K562 (cell line): ENCODE measurements at regions not wholly inside any gene's neighbourhood (a gene's known extent, or its start where the extent isn't known, plus 50 kb on each side); places are given as distances from the start of the nearest gene placed in this dataset.
A peak's percentile ranks its signal among the peaks of the same experiment; 100 is the strongest.

Experiments used
- BRD9 ChIP-seq: fragments of 450-650 bp; IDR thresholded peaks from 2 replicates; pipeline ENCODE4 v1.6.1; 2018; ENCODE audit warnings: low read depth; ENCODE audit not compliant: partially characterized antibody
- C11orf30 ChIP-seq: fragments of 450-650 bp; IDR thresholded peaks from 2 replicates; pipeline ENCODE4 v1.6.1; 2016; ENCODE audit warnings: low read depth, mild to moderate bottlenecking
- CBX5 ChIP-seq: IDR thresholded peaks from 2 replicates; pipeline ENCODE4 v1.6.1; 2014; ENCODE audit warnings: low read depth, borderline replicate concordance
- CEBPG ChIP-seq, 3 experiments: fragments of 200-800 bp in 1 of 3; sonication (Bioruptor generic) in 1 of 3; sonication (generic) in 1 of 3; formaldehyde crosslinking in 1 of 3; IDR thresholded peaks in 2 of 3; conservative IDR thresholded peaks in 1 of 3; 2 replicates each; pipeline versions ENCODE4 v1.6.1 to v1.8.0; 2016 to 2022; ENCODE audit warnings: missing compliant biosample characterization in 2 of 3, missing genetic modification characterization in 2 of 3, mild to moderate bottlenecking in 1 of 3, missing genetic modification reagents in 1 of 3
- FOXK2 ChIP-seq, 2 experiments: fragments of 450-650 bp; IDR thresholded peaks in 1 of 2; conservative IDR thresholded peaks in 1 of 2; 2 replicates each; pipeline ENCODE4 v1.6.1; 2016; ENCODE audit warnings: low read depth in 2 of 2, mild to moderate bottlenecking in 1 of 2
- KDM5B ChIP-seq: fragments of 200-600 bp; sonication (generic); IDR thresholded peaks from 2 replicates; pipeline ENCODE4 v1.6.1; 2012; ENCODE audit warnings: low read depth, mild to moderate bottlenecking, moderate library complexity, low read length, control low read depth, inconsistent platforms; ENCODE audit not compliant: insufficient replicate concordance
- MAFG ChIP-seq: fragments of 450-650 bp; conservative IDR thresholded peaks from 2 replicates; pipeline ENCODE4 v1.6.1; 2016; ENCODE audit warnings: missing genetic modification characterization, missing compliant biosample characterization
- MYC ChIP-seq, 2 experiments: fragments of 250-450 bp in 1 of 2; sonication (Bioruptor Pico) in 1 of 2; IDR thresholded peaks; 2 replicates each; pipeline versions ENCODE4 v1.5.1 to v1.6.1; 2012 to 2021; ENCODE audit warnings: low read depth in 2 of 2, borderline replicate concordance in 1 of 2, improper control_type of control experiment in 1 of 2, low read length in 1 of 2, mild to moderate bottlenecking in 1 of 2, moderate library complexity in 1 of 2
- RB1 ChIP-seq: fragments of 450-650 bp; IDR thresholded peaks from 2 replicates; pipeline ENCODE4 v1.6.1; 2017; ENCODE audit warnings: low read depth, mild to moderate bottlenecking
- STAG1 ChIP-seq: sonication (generic); formaldehyde crosslinking; IDR thresholded peaks from 2 replicates; pipeline ENCODE4 v1.5.0; 2020; ENCODE audit warnings: missing genetic modification reagents, borderline replicate concordance
- ZFP36 ChIP-seq: fragments of 150-350 bp; IDR thresholded peaks from 2 replicates; pipeline ENCODE4 v1.6.1; 2018; ENCODE audit warnings: low read length, low read depth; ENCODE audit not compliant: partially characterized antibody
- ZNF121 ChIP-seq: sonication (generic); formaldehyde crosslinking; conservative IDR thresholded peaks from 2 replicates; pipeline ENCODE4 v1.8.0; 2022; ENCODE audit warnings: missing genetic modification reagents
- ZNF551 ChIP-seq: fragments of 250-450 bp; sonication (Bioruptor Pico); IDR thresholded peaks from 2 replicates; pipeline ENCODE4 v1.5.0; 2021; ENCODE audit warnings: mild to moderate bottlenecking, moderate library complexity
- ZNF75A ChIP-seq: fragments of 450-650 bp; formaldehyde crosslinking; IDR thresholded peaks from 2 replicates; pipeline ENCODE4 v1.4.0; 2020; ENCODE audit warnings: mild to moderate bottlenecking
- ZNF79 ChIP-seq: fragments of 250-450 bp; sonication (Bioruptor Pico); IDR thresholded peaks from 2 replicates; pipeline ENCODE4 v1.4.0; 2020; ENCODE audit warnings: low read depth, mild to moderate bottlenecking, moderate library complexity
- TF ChIP-seq, protein P1 (sequence below): IDR thresholded peaks from 2 replicates; pipeline ENCODE4 v1.6.1; 2012; ENCODE audit warnings: low read depth, low read length, improper control_type of control experiment, borderline replicate concordance
- TF ChIP-seq, protein P2 (sequence below): fragments of 450-650 bp; IDR thresholded peaks from 2 replicates; pipeline ENCODE4 v1.7.1; 2018; ENCODE audit warnings: mild to moderate bottlenecking, low read depth; ENCODE audit not compliant: partially characterized antibody
- TF ChIP-seq, protein P3 (sequence below): fragments of 450-650 bp; formaldehyde crosslinking; IDR thresholded peaks from 2 replicates; pipeline ENCODE4 v1.4.0; 2020; ENCODE audit warnings: mild to moderate bottlenecking, moderate library complexity
- TF ChIP-seq, protein P4 (sequence below), 2 experiments: IDR thresholded peaks in 1 of 2; conservative IDR thresholded peaks in 1 of 2; 2 replicates each; pipeline ENCODE4 v1.6.1; 2016; ENCODE audit warnings: low read depth in 2 of 2, mild to moderate bottlenecking in 1 of 2, missing compliant biosample characterization in 1 of 2, missing genetic modification characterization in 1 of 2, moderate library complexity in 1 of 2

DNA sequence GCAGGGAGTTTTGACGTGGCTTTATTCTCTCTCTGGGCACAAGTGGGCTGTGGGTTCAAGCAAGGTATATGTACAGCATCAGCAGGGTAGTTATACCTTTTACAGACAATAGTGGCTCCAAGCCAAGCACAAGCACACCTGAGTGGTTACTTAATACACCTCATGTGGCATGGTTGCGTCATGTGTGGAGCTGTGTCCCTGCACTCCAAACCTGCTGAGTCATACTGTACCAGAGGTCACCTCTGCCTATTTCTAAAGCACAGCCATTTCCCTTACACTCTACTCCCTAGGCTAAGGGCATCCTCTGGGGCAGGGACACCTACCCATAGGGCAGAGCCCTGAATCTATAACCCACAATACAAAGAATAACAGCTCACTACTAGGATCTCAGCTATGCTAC is 147.3 kb downstream of the OSTF1 start (continued):
- TF ChIP-seq ZNF551 (no peak), FOXK2 (conservative IDR thresholded peaks at IDR 0.05 in 1 of 2, IDR thresholded peaks at IDR 0.05 in 1 of 2; ENCODE audit: low read depth in 2 of 2) (no peak), BRD9 (no peak), KDM5B (no peak), ZNF79 (CRISPR knock-in tag) (no peak), STAG1 (CRISPR knock-in tag) (no peak), MAFG (tag) (0 out of 2 replicates have a peak, but pooled peaks have one; percentile 17), MYC (IDR thresholded peaks at IDR 0.05; ENCODE audit: low read depth, low read length) (no peak), MYC (CRISPR knock-in tag; IDR thresholded peaks at IDR 0.05; ENCODE audit: borderline replicate concordance, low read depth) (no peak), ZFP36 (peak; percentile 5), CBX5 (0 out of 2 replicates have a peak, but pooled peaks have one; percentile 15), C11orf30 (0 out of 2 replicates have a peak, but pooled peaks have one; percentile 23), RB1 (no peak), ZNF121 (CRISPR knock-in tag) (no peak), ZNF75A (CRISPR knock-in tag) (no peak), CEBPG (CRISPR knock-in tag; IDR thresholded peaks at IDR 0.05) (0 out of 2 replicates have a peak, but pooled peaks have one; percentile 42), CEBPG (tag; conservative IDR thresholded peaks at IDR 0.05 in 1 of 2, IDR thresholded peaks at IDR 0.05 in 1 of 2) (no peak)
- TF ChIP-seq, protein P1, sequence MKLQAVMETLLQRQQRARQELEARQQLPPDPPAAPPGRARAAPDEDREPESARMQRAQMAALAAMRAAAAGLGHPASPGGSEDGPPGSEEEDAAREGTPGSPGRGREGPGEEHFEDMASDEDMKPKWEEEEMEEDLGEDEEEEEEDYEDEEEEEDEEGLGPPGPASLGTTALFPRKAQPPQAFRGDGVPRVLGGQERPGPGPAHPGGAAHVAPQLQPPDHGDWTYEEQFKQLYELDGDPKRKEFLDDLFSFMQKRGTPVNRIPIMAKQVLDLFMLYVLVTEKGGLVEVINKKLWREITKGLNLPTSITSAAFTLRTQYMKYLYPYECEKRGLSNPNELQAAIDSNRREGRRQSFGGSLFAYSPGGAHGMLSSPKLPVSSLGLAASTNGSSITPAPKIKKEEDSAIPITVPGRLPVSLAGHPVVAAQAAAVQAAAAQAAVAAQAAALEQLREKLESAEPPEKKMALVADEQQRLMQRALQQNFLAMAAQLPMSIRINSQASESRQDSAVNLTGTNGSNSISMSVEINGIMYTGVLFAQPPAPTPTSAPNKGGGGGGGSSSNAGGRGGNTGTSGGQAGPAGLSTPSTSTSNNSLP, result no peak
- TF ChIP-seq, protein P2, sequence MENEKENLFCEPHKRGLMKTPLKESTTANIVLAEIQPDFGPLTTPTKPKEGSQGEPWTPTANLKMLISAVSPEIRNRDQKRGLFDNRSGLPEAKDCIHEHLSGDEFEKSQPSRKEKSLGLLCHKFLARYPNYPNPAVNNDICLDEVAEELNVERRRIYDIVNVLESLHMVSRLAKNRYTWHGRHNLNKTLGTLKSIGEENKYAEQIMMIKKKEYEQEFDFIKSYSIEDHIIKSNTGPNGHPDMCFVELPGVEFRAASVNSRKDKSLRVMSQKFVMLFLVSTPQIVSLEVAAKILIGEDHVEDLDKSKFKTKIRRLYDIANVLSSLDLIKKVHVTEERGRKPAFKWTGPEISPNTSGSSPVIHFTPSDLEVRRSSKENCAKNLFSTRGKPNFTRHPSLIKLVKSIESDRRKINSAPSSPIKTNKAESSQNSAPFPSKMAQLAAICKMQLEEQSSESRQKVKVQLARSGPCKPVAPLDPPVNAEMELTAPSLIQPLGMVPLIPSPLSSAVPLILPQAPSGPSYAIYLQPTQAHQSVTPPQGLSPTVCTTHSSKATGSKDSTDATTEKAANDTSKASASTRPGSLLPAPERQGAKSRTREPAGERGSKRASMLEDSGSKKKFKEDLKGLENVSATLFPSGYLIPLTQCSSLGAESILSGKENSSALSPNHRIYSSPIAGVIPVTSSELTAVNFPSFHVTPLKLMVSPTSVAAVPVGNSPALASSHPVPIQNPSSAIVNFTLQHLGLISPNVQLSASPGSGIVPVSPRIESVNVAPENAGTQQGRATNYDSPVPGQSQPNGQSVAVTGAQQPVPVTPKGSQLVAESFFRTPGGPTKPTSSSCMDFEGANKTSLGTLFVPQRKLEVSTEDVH, result no peak
- TF ChIP-seq, protein P3, sequence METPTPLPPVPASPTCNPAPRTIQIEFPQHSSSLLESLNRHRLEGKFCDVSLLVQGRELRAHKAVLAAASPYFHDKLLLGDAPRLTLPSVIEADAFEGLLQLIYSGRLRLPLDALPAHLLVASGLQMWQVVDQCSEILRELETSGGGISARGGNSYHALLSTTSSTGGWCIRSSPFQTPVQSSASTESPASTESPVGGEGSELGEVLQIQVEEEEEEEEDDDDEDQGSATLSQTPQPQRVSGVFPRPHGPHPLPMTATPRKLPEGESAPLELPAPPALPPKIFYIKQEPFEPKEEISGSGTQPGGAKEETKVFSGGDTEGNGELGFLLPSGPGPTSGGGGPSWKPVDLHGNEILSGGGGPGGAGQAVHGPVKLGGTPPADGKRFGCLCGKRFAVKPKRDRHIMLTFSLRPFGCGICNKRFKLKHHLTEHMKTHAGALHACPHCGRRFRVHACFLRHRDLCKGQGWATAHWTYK (CRISPR knock-in tag), result no peak
- TF ChIP-seq, protein P4, sequence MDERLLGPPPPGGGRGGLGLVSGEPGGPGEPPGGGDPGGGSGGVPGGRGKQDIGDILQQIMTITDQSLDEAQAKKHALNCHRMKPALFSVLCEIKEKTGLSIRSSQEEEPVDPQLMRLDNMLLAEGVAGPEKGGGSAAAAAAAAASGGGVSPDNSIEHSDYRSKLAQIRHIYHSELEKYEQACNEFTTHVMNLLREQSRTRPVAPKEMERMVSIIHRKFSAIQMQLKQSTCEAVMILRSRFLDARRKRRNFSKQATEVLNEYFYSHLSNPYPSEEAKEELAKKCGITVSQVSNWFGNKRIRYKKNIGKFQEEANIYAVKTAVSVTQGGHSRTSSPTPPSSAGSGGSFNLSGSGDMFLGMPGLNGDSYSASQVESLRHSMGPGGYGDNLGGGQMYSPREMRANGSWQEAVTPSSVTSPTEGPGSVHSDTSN (CRISPR knock-in tag; IDR thresholded peaks at IDR 0.05; ENCODE audit: low read depth), result no peak
- TF ChIP-seq, protein P4 (tag; conservative IDR thresholded peaks at IDR 0.05; ENCODE audit: low read depth), result no peak
